OCI-M2 (cell line): ENCODE measurements at regions not wholly inside any gene's neighbourhood (a gene's known extent, or its start where the extent isn't known, plus 50 kb on each side); places are given as distances from the start of the nearest gene placed in this dataset.

Experiments
- DNase-seq: peaks from one replicate; lab custom pipeline; 2025; ENCODE audit not compliant: unreplicated experiment; lab: John Stamatoyannopoulos, UW

GRCh38 chr2:78420132-78420531 is 605.4 kb upstream of the REG3G start:
- DNase-seq, result no peak

- no peak for DNase-seq
These were observed 601.9 kb upstream of the REG3G start for GRCh38 chr2:78423631-78424030.

- no peak for DNase-seq
These were observed 598.3 kb upstream of the REG3G start for GRCh38 chr2:78427170-78427569.

GRCh38 chr2:78431241-78431640 is 594.3 kb upstream of the REG3G start:
- DNase-seq, result no peak

- DNase-seq, result no peak
These were observed 586.4 kb upstream of the REG3G start for GRCh38 chr2:78439122-78439521.

- no peak for DNase-seq
These were observed 569.9 kb upstream of the REG3G start for GRCh38 chr2:78455586-78455985.

- DNase-seq, result no peak
These were observed 568.2 kb upstream of the REG3G start for GRCh38 chr2:78457269-78457668.

- DNase-seq, result no peak
These were observed 559.8 kb upstream of the REG3G start for GRCh38 chr2:78465707-78466106.

- DNase-seq, result no peak
These were observed 548.8 kb upstream of the REG3G start for GRCh38 chr2:78476619-78477229.

GRCh38 chr2:78486565-78486964 is 538.9 kb upstream of the REG3G start:
- no peak for DNase-seq

GRCh38 chr2:78498125-78498524 is 527.4 kb upstream of the REG3G start:
- DNase-seq, result no peak

GRCh38 chr2:78506301-78506700 is 519.2 kb upstream of the REG3G start:
- DNase-seq, result no peak

- no peak for DNase-seq
These were observed 503.6 kb upstream of the REG3G start for GRCh38 chr2:78521938-78522337.

GRCh38 chr2:78532762-78533379 is 492.6 kb upstream of the REG3G start:
- no peak for DNase-seq

GRCh38 chr2:78535395-78535794 is 490.1 kb upstream of the REG3G start:
- no peak for DNase-seq

GRCh38 chr2:78538322-78538721 is 487.2 kb upstream of the REG3G start:
- DNase-seq, result no peak

- no peak for DNase-seq
These were observed 485.2 kb upstream of the REG3G start for GRCh38 chr2:78540255-78540654.

- DNase-seq, result no peak
These were observed 484.4 kb upstream of the REG3G start for GRCh38 chr2:78541088-78541450.

- DNase-seq, result no peak
These were observed 483.8 kb upstream of the REG3G start for GRCh38 chr2:78541451-78542267.

GRCh38 chr2:78546843-78547242 is 478.7 kb upstream of the REG3G start:
- DNase-seq, result no peak

- DNase-seq, result no peak
These were observed 475.7 kb upstream of the REG3G start for GRCh38 chr2:78549766-78550165.

- no peak for DNase-seq
These were observed 471.4 kb upstream of the REG3G start for GRCh38 chr2:78553866-78554647.
